Smooth muscle cell of the brain vasculature (primary cell): ENCODE measurements at regions not wholly inside any gene's neighbourhood (a gene's known extent, or its start where the extent isn't known, plus 50 kb on each side); places are given as distances from the start of the nearest gene placed in this dataset.
"Not testable (repeated sequence)": the region's sequence is repeated elsewhere in the genome, so short reads cannot be mapped to it uniquely, and the experiment has no call there.

Source experiments
- DNase-seq: peaks from one replicate; pipeline ENCODE4 v3.0.0-alpha.2; 2012; ENCODE audit warnings: low read depth, low spot score

DNA sequence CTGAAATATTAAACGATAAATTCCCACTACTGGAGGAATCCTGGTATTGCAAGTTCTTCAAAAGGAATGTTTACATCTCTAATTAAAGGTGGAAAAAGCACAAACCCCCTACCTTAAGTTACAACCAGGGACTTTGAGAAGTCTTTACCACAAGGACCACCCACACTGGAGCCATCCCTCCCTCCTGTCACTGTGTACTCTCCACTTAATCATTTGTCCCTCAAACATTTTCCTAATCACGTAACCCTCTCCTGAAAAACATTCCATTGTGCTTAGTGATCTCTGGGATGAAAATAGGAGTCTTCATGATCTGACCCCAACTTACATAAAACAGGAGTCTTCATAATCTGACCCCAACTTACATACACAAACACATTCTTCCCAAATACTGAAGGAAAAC is 85.7 kb downstream of the SUCLG1 start:
- DNase-seq, result no peak

DNA sequence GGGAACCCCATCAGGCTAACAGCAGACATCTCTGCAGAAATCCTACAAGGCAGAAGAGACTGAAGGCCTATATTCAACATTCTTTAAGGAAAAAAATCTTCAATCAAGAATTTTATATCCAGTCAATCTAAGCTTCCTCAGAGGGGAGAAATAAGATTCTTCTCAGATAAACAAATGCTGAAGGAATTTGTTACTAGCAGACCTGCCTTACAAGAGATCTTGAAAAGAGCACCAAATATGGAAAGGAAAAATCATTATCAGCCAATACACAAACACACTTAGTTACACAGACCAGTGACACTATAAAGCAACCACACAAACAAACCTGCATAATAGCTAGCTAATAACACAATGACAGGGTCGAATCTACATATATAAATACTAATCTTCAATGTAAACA is 96.5 kb downstream of the SUCLG1 start:
- DNase-seq, result no peak

DNA sequence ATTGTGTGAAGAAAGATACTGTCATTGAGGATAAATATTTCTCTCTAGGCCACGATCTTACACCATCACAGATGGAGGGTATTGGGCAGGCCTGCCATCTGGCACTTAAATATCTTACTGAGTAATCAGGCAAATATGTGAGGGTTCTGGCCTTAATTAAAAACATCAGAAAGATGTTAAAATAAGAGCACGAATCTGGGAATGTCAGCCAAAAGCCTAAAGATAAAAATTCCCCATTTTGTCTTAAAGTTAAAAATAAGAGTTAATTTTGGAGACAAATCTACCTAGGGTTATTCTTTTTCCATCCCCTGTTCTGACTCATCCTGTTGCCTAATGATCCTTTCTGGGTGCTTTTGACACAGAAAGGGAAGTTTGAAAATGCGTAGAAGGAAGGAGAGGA is 121.0 kb downstream of the SUCLG1 start:
- no peak for DNase-seq

DNA sequence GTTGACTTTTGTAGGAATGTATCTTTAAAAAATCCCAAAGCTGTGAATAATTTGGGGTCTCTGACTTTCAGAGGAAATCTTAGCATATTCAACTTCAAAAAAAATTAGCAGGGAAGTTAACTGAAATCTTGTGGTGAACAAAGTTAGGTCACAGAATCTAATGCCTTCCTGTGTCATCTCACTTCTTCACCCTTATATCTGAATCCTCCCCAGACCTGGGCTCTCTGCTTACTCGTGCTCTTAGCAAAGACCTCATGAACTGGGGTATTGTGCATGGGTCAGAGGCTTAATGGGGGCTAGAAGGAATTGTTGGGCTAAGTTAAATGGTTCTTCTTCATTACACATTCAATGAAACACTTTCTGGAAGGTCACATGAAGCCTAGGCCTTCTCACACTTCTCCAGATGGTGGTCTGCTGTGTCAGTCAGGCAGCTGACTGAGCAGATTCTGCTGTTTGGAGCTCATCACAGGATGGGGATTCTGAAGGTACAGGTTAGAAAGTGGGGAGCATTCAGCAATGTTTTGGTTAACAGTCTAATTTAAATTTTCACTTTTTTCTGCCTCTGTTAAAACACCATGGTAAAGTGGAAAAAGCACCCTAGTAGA is 131.3 kb downstream of the SUCLG1 start:
- DNase-seq, result no peak

DNA sequence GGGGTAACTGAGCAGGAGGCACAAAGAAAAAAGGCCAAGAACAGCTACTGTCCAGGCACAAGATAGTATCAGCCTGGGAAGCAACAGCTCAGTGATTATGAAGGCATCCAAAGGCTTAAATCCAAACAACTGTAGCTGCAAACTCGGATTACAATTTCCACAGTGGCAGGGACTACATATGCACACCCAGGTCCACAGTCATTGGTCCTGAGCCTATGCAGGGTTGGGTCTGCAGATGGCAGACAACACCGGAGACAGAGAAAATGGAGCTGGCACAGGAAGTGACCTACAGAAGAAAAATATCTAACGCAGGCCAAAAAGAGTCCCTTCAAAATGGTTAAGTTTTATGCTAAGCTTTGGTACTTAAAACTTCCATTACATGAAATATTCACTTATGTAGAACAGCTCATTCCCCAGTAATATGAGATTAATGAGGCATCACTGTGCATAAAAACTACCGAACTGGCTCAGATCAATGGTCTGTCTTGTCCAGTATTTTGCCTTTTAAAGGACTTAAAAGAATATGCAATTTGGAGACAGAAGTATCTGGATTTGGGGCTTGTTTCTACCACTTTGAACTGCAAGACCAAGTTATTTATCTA is 132.1 kb downstream of the SUCLG1 start:
- no peak for DNase-seq

DNA sequence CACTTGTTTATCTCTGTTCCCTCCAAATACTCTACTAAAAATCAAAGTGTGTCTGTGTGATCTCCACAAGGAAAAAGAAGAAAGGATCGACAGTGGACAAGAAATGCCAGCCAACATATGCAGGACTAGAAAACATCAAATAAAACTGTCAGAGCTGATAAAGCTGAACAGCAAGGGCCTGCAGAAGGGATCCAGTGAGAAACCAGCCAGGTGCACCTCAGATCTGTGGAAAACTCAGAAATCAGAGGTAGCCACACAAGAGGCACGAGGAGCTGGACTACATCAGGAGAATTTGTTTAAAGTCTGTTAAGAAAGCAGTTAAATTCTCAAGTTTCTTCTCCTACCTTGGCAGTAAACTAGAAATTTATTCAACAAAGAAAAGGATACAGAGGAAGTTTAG is 135.2 kb downstream of the SUCLG1 start:
- DNase-seq, result no peak

DNA sequence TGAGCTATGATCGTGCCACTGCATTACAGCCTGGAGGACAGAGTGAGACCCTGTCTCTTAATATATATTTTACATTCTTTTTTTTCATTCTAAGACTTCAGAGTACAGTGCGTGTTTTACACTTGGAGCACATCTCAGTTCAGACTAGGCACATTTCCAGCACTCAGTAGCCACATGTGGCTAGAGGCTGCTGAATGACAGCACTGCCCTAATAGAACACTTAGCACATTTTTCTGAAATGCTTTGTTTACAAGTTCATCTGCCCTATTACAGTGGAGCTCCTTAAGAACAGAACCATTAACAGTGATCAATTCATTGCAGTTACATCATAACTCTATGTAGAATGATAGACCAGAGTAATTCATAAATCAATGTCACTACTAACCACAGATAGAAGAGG is 138.1 kb downstream of the SUCLG1 start:
- no peak for DNase-seq

DNA sequence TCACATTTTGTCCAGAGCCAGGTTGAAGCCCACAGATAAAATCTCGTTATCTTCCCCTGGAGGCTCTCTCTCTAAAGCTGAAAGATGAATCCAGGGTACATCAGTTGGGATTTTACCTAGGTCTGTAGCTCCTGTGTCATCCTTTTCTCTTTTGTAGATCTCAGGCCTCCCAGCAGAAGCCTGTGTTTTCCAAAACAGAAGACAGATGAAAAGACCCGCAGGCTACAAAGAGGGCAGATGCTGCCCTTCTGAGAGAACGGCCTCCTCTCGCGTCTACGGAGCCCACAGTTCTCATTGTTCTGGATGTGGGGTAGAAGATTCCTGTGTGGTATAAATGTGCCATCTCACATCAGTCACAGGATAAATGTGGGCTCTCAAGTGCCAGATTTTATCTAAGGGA is 139.5 kb downstream of the SUCLG1 start:
- DNase-seq, result no peak

DNA sequence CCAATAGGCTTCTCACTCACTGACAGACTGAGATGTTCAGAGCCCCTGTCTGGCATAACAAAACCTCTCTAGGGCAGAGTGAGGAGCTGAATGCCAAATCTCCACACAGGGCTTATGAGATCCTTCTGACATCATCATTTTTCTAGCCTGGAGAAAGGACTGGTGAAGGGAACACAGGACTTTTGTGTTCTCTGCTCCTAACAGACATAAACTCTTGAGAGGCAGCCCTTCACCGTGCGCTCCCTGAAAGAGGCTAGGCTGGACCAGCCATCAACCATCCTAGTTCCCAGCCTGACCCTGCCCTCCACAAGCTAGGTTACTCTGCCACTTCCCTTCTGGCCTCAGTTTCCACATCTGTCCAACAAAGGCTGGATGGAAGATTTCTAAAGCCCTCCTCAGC is 141.9 kb downstream of the SUCLG1 start:
- no peak for DNase-seq

DNA sequence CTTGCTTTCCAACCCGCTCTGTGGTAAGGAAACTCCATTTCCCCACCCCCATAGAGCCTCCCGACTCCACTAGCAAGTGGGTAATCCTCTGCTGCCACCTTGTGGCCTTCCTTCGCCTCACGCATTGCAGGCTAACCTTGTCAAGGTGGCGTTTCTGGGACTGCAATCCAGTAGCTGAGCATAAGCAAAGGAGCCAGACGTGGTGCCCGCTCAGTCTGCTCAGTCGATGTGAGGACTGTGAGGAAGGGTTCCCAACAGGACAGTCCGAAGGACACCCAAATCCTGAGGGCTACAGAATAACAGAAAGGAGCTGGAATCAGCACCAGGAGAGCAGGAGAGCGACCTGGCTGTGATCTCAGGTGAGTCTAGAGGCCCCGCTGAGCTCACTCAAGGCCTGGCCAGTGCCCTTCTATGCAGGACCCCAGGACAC is 144.2 kb downstream of the SUCLG1 start:
- DNase-seq, result peak; percentile 46

DNA sequence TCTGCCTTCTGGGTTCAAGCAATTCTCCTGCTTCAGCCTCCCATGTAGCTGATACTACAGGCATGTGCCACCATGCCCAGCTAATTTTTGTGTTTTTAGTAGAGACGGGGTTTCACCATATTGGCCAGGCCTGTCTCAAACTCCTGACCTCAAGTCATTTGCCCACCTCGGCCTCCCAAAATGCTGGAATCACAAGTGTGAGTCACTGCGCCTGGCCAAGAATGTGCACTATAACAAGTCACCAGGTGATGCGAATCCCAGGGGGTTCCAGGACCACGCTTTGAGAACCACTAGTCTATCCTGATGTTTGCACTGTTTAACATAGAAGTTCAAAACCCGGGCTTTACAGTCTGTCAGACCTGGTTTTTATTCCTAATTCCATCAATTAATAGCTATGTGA is 144.8 kb downstream of the SUCLG1 start:
- DNase-seq, result no peak

DNA sequence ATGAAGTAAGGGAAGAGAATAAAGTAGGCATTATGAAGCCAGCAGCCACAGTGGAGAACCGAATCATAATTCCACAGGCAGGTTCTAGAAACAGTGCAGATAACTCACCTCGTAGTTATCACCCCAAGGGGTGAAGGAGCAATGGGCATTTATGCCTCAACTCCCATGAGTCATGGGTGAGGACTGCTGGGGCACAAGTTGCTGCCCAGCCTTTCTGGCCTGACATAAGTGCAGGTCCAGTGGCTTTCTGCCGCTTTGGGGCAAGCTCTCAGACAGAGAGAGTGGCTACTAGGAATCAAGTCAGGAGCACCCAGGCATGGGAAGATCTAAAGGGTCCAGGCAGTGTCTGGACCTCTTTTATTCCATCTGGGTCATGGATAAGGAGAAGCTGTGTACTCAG is 149.8 kb downstream of the SUCLG1 start:
- no peak for DNase-seq

DNA sequence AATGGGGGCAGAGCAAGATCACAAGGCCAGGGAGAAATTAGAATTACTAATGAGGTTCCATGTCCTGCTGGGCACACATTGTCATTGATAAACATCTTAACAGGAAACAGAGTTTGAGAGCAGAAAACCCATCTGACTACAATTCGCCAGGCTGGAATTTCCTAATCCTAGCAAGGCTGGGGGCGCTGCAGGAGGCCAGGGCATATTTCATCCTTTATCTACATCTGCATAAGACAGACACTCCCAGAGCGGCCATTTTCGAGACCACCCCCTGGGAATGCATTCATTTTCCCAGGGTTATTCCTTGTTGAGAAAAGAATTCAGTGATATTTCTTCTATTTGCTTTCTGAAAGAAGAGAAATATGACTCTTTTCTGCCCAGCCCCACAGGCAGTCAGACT is 152.7 kb downstream of the SUCLG1 start:
- DNase-seq, result no peak

DNA sequence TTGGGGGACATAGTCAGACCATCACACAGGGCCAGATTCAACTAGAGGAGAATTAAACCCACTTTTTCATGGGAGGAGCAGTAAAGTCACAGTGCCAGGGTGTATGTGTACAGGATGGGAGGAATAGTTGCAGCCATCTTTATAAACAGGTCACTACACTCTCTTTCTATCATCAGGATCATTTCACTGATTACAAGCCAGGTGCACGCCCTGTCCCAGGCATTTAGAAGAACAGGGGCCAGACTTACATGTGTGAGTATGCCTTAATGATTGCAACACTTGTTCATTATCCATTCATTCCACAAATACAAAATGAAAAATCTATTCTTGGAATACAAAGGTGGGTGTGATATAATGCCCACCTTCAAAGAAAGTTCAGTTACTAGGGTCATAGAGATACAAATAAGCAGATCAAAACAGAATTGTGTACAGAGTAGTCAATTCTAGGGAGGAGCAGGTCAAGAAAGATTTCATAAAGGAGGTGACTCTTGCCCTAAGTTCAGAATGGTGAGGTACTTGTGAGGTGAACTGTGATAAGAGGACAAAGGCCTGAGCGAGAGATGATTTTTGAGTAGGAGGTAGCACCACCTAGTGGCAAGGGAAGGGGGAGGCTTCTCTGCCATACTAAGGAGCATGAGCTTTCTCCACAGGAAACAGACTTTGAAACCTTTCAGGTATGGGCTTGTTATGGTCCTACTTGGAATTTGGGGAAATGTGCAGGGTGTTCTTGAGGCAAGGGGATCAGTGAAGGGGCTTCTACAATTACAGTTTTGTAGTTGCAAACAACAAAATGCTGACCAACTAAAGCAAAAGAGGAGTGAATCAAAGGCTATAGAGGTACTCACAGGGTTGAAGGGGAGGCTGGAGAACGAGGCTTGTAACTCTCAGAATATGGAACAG is 156.3 kb downstream of the SUCLG1 start:
- peak; percentile 6 for DNase-seq

DNA sequence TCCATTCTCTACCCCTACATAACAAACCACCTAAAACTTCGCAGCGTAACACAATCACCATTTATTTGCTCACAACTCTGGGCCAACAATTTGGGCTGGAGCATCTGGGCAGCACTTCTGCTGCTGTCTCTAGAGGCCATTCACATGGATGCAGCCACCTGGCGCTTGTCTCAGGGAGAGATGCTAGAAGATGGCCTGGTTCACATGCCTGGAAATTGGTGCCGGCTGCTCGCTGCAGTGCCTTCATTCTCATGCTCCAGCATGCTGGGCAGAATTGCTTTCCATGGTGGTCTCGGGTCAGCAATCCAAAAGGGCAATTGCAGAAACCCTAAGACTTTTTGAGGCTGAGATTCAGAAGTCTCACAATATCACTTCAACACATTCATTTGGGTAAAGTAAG is 157.4 kb downstream of the SUCLG1 start:
- DNase-seq, result no peak

DNA sequence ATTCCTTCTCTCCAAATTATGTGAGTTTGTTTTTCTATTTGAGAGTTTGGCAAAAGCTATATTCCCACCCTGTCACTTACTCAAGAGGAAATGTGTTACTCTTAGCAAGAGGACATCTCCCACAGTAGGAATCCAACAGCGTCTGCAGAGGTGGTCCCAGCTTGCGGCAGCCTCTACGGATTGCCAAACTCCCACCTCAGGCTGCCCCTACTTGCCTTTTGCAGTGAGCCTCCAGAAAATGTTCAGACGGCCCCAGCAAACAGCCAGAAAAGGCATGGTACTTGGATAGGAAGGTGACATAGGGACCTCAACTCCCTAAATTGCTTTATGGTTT is 158.4 kb downstream of the SUCLG1 start:
- no peak for DNase-seq

DNA sequence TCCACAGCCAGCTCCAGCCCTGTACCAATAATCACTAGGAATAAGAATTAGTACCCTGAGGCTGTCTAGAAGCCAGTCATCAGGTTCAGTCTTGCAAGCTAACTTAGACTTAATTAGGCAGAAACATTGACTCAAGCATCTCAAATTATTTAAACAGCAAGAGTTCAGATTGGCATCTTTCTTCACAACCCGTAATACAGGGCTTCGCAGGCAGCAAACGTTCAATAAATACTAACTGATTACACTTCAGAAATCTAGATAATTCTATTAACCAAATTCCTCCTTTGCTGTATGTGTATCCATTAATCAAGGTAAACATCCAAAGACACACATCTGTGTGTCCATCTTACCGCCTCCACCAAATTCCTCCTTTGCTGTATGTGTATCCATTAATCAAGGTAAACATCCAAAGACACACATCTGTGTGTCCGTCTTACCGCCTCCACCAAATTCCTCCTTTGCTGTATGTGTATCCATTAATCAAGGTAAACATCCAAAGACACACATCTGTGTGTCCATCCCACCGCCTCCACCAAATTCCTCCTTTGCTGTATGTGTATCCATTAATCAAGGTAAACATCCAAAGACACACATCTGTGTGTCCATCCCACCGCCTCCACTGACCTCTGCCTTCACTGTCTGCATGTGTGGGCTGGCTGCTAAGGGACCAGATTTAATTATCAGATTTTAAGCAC is 158.9 kb downstream of the SUCLG1 start:
- not testable (repeated sequence) for DNase-seq

DNA sequence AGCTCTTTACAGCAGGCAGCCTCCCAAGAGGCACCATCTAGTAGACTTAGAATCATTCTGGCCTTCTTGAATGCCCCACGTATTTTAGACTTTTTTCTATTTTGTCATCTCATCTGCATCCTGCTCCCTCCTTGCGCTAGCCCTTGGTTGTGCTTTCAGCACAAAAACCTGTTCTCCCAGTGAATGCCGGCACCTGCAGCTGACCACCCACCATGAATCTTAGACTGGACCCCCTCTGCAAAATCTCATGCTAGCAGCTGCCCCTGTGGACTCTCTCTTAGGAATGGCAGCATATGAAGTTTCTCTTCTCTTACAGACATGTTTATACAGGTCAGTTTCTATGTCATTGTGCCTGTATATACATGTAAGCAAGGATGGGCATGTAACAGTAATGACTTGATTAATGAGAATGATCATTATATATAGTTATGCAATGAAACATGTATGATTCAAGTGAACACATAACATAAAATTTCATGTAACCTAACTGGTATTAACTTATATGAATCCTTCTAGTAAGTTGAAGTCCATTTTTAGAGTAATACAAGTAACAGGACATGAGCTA is 159.8 kb downstream of the SUCLG1 start:
- DNase-seq, result no peak

DNA sequence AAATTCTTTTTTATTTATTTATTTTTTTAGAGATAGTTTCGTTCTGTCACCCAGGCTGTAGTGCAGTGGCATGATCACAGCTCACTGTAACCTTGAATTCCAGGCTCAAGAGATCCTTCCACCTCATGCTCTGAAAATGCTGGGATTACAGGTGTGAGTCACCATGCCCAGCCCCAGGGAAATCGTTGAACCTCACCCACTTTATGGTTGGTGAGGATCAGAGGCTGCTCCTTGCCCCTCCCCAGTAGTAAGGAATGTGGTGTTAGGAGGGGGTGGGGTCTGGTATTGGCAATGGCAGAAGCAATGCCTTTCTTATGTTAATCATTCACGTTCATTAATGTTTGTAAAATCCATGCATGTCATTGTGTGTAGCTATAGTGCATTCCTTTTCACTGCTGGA is 161.9 kb downstream of the SUCLG1 start:
- DNase-seq, result no peak

DNA sequence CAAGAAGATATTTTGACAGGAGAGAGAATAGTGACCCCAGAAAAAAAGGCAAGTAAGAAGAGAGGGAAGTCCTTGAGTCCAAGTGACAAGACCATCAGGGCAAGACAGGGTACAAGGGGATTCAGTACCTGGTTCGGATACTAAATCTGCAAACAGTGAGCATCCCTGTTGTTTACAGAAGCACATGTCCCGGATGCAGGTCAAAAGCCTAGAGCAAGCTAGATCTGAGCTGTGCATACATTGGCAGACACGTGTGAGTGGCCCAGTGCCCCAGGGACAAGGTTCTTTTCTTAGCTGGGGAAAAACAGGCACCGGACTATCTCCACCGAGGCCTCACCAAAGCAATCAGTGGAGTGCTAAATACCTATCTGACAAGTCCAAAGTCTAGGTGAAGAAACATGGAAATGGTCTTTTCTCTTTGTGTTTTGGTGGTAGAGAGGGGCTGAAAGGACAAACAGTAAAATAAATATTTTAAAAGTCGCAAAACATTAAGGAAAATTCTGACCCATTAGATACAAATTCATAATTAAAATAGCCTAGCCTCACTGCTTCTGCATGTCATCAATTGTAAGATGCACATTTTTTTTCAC is 165.2 kb downstream of the SUCLG1 start:
- no peak for DNase-seq

DNA sequence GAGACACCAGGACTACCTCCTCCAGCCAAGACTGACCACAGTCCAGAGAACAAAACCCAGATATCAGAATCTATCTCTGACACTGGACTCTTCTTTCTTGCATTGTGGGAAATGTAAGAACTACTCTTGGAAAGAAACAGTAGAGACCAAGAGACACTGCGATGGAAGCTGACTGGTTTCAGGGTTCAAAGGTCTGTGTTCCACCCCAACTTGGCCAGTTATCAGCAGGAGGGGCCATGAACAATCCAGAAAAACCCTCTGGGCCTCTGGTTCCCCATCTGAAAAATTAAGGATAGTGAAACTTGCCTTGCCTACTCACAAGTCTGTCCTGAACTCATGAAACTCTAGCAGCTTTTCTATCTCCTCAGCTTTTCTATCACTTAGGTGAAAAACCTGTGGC is 166.5 kb downstream of the SUCLG1 start:
- DNase-seq, result no peak

DNA sequence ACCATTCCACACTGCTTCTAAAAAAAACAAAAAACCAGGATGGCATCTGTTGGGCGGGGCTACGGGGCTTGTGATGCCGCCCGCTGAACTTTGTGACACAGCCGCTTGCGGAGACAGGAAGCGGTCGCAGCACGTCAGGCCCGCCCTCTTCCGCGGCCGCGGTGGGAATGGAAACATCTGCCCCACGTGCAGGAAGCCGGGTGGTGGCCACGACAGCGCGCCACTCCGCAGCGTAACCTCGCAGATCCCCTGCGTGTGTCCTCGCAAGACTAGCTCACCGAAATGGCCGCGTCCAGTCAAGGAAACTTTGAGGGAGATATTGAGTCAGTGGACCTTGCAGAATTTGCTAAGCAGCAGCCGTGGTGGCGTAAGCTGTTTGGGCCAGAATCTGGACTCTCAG is 168.5 kb downstream of the SUCLG1 start:
- DNase-seq, result no peak
